ENCODE measurements at regions not wholly inside any gene's neighbourhood (a gene's known extent, or its start where the extent isn't known, plus 50 kb on each side); places are given as distances from the start of the nearest gene placed in this dataset.

DNA sequence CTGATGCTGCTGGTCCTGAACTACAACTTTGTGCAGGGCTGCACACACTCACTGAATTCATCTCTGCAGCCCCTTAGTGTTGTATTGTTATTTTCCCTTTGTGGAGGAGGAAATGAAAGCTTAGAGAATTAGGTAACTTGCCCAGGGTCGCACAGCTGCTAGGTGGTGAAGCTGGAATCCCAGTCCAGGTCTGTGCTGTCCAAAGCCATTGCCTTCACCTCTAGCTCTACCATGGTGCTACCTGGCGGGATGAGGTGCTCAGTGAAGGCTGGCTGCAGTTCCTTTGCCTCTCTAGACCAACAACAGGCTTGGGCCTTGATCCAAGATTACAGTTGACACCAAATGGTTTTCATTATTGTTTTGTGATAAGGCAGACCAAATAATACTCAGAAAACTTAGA is 177.8 kb upstream of the PITX1 start:
- Histone ChIP-seq H2AFZ (ENCODE audit: low read depth, low read length) (no peak overlapping the region), H3K27me3 (ENCODE audit: insufficient read depth, low read length, poor library complexity) (no peaks in the 10 kb centered on the region), H3K9ac (ENCODE audit: low read depth, low read length) (no peak overlapping the region), H3K36me3 (ENCODE audit: insufficient read depth, low read length) (no peaks in the 10 kb centered on the region), H3K27ac (ENCODE audit: low read length) (no peak overlapping the region), H3K4me2 (ENCODE audit: insufficient read depth, low read length) (no peak overlapping the region), H3K4me1 (ENCODE audit: insufficient read depth, low read length) (no peaks in the 10 kb centered on the region), H4K20me1 (ENCODE audit: insufficient read depth, low read length) (no peaks in the 10 kb centered on the region), H3K79me2 (ENCODE audit: insufficient read depth, low read length) (no peaks in the 10 kb centered on the region), H3K9me3 (ENCODE audit: insufficient read depth, low read length, severe bottlenecking) (no peaks in the 10 kb centered on the region), H3K4me3 (ENCODE audit: low read depth in 1 of 2, low read length in 2 of 2) (no peak overlapping the region)
- TF ChIP-seq, protein P1, sequence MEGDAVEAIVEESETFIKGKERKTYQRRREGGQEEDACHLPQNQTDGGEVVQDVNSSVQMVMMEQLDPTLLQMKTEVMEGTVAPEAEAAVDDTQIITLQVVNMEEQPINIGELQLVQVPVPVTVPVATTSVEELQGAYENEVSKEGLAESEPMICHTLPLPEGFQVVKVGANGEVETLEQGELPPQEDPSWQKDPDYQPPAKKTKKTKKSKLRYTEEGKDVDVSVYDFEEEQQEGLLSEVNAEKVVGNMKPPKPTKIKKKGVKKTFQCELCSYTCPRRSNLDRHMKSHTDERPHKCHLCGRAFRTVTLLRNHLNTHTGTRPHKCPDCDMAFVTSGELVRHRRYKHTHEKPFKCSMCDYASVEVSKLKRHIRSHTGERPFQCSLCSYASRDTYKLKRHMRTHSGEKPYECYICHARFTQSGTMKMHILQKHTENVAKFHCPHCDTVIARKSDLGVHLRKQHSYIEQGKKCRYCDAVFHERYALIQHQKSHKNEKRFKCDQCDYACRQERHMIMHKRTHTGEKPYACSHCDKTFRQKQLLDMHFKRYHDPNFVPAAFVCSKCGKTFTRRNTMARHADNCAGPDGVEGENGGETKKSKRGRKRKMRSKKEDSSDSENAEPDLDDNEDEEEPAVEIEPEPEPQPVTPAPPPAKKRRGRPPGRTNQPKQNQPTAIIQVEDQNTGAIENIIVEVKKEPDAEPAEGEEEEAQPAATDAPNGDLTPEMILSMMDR (IDR thresholded peaks at IDR 0.05; ENCODE audit: borderline replicate concordance, extremely low read depth, low read length, poor library complexity, severe bottlenecking), result no peak
- TF ChIP-seq EZH2 (IDR thresholded peaks at IDR 0.05; ENCODE audit: borderline replicate concordance, low read depth, low read length, severe bottlenecking), result no peak
- ATAC-seq (ENCODE audit: insufficient read depth, low read depth), result no peak
- no peak for DNase-seq

DNA sequence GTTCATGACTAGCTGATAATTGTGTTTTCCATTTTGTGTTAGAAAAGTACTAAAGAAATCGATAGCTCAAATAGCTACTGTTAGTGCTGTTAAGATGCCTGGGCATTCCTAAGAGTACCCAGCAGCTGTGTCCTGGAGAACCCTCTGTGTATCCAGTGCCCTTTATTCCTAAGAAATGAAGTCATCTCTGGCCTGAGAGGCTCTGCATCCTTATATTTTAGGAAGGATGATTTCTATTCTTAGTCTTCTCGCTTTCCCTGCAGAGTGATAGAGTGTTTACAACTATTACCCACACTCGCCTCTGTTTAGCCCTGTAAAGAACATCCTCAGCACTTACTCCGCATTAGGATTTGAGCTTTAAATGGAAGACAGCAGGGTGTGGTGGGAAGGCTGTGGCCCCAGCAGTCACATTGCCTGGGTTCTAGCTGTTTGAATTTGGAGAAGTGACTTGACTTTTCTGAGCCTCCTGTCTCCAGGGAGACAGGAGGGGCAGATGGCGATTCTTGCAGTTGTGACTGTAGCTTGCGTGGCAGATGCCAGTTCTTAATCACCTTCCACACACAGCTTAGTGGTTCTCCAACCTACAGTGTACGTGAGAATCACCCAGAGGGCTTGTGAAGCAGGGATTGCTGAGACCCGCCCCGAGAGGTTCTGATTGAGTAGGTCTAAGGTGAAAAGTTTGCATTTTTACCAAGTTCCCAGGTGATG is 177.2 kb upstream of the PITX1 start:
- H3K79me2 ChIP-seq (ENCODE audit: insufficient read depth, low read length), result no peaks in the 10 kb centered on the region
- no peak overlapping the region for H3K9ac ChIP-seq (ENCODE audit: low read depth, low read length)
- ATAC-seq (ENCODE audit: insufficient read depth, low read depth) (no peak), DNase-seq (no peak)
- H3K4me3 ChIP-seq (ENCODE audit: low read depth in 1 of 2, low read length in 2 of 2), result no peak overlapping the region
- no peak overlapping the region for H3K4me2 ChIP-seq (ENCODE audit: insufficient read depth, low read length)
- H4K20me1 ChIP-seq (ENCODE audit: insufficient read depth, low read length), result no peaks in the 10 kb centered on the region
- H3K27ac ChIP-seq (ENCODE audit: low read length), result no peak overlapping the region
- H3K36me3 ChIP-seq (ENCODE audit: insufficient read depth, low read length), result no peaks in the 10 kb centered on the region
- H3K4me1 ChIP-seq (ENCODE audit: insufficient read depth, low read length), result no peaks in the 10 kb centered on the region
- H3K9me3 ChIP-seq (ENCODE audit: insufficient read depth, low read length, severe bottlenecking), result no peaks in the 10 kb centered on the region
- H3K27me3 ChIP-seq (ENCODE audit: insufficient read depth, low read length, poor library complexity), result no peaks in the 10 kb centered on the region
- no peak overlapping the region for H2AFZ ChIP-seq (ENCODE audit: low read depth, low read length)
- no peak for TF ChIP-seq EZH2 (IDR thresholded peaks at IDR 0.05; ENCODE audit: borderline replicate concordance, low read depth, low read length, severe bottlenecking)
- TF ChIP-seq, protein P1 (IDR thresholded peaks at IDR 0.05; ENCODE audit: borderline replicate concordance, extremely low read depth, low read length, poor library complexity, severe bottlenecking), result no peak

DNA sequence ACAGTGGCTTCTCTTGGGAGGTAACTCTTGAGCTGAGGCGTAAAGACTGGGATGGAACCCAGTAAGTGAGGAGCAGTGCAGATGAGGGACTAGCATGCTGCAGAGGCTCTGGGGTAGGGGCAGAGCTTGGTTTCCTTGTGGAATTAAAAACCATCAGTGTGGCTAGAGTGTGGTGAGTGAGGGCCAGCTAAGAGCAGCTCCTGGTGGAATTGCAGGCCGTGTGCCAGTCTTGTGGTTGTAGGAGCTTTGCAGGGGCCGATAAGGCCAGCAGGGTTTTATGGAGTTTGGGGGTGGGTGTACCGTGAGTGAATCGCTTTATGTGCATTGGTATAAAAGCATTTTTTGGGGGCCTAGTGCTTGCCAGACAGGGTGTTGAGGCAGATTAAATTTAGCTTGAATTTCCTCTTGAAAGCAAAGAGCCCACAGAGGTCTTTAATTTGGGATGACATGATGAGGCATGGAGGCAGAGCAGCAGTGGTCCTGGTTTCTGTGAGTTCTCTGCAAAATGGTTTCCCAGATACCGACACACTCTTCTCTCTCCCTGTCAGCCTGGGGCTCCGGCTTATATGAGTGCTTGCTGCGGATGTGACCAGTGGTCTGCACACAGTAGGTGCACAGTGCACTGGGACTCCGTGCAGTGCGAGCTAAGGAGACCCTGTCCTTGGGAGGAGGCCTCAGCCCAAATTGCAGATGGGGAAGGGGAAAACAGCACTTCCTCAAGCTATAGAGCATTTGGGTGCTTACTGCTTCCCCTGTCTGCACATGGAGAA is 176.4 kb upstream of the PITX1 start:
- Histone ChIP-seq H4K20me1 (ENCODE audit: insufficient read depth, low read length) (no peaks in the 10 kb centered on the region), H3K36me3 (ENCODE audit: insufficient read depth, low read length) (no peaks in the 10 kb centered on the region), H3K4me3 (ENCODE audit: low read depth in 1 of 2, low read length in 2 of 2) (no peak overlapping the region), H2AFZ (ENCODE audit: low read depth, low read length) (no peak overlapping the region), H3K4me1 (ENCODE audit: insufficient read depth, low read length) (no peaks in the 10 kb centered on the region), H3K9ac (ENCODE audit: low read depth, low read length) (no peak overlapping the region), H3K9me3 (ENCODE audit: insufficient read depth, low read length, severe bottlenecking) (no peaks in the 10 kb centered on the region), H3K4me2 (ENCODE audit: insufficient read depth, low read length) (no peak overlapping the region), H3K27me3 (ENCODE audit: insufficient read depth, low read length, poor library complexity) (no peaks in the 10 kb centered on the region), H3K79me2 (ENCODE audit: insufficient read depth, low read length) (no peaks in the 10 kb centered on the region), H3K27ac (ENCODE audit: low read length) (no peak overlapping the region)
- ATAC-seq (ENCODE audit: insufficient read depth, low read depth) (no peak), DNase-seq (no peak)
- TF ChIP-seq, protein P1 (IDR thresholded peaks at IDR 0.05; ENCODE audit: borderline replicate concordance, extremely low read depth, low read length, poor library complexity, severe bottlenecking), result no peak
- TF ChIP-seq EZH2 (IDR thresholded peaks at IDR 0.05; ENCODE audit: borderline replicate concordance, low read depth, low read length, severe bottlenecking), result no peak
